GM12878 (cell line): ENCODE measurements at regions not wholly inside any gene's neighbourhood (a gene's known extent, or its start where the extent isn't known, plus 50 kb on each side); places are given as distances from the start of the nearest gene placed in this dataset.

ENCODE experiments used
- ATAC-seq: fragments of 200-7000 bp; cut with Tn5 transposase; 3 replicates; pipeline ENCODE4 v1.9.1; 2020; ENCODE audit warnings: mild to moderate bottlenecking, moderate library complexity
- BruUV-seq: library from RNA; stranded (reverse); fragments of 400-500 nt; replicated peaks from 2 replicates; lab custom pipeline; 2021; lab: Mats Ljungman, UMichigan
- CTCF ChIA-PET: fragments of 300-600 bp; sonication (Branson Sonifier 250); formaldehyde crosslinking; extraction: SDS; loops from one replicate; lab custom pipeline; 2021; ENCODE audit warnings: inconsistent platforms; lab: Yijun Ruan, JAX
- POLR2A ChIA-PET: fragments of 350-600 bp; formaldehyde crosslinking; extraction: SDS; loops from one replicate; lab custom pipeline; 2021; ENCODE audit warnings: inconsistent platforms; lab: Charles Lee
- RAD21 ChIA-PET: fragments of 300-600 bp; sonication (Branson Sonifier 250); formaldehyde crosslinking; loops from one replicate; lab custom pipeline; 2023; ENCODE audit warnings: antibody characterized with exemption; ENCODE audit not compliant: unreplicated experiment; lab: Charles Lee
- SMC1A ChIA-PET: fragments of 300-600 bp; sonication (Branson Sonifier 250); formaldehyde crosslinking; loops from one replicate; lab custom pipeline; 2023; ENCODE audit not compliant: unreplicated experiment, uncharacterized antibody; lab: Charles Lee
- DNase-seq: peaks from one replicate; pipeline ENCODE4 v3.0.0-alpha.2; 2011; ENCODE audit warnings: low read depth, low spot score
- FAIRE-seq: peaks from 3 replicates; lab custom pipeline; 2011; peaks lifted over from hg19 to GRCh38; lab: Jason Lieb, UNC
- H2AFZ ChIP-seq: 2 replicates; pipeline ENCODE4 v1.6.0; 2011; ENCODE audit warnings: low read depth, low read length, control low read depth; ENCODE audit not compliant: control insufficient read depth
- H3K27ac ChIP-seq: 2 replicates; pipeline ENCODE4 v1.5.1; 2011; ENCODE audit warnings: control low read depth; ENCODE audit not compliant: control insufficient read depth, insufficient read depth
- H3K27me3 ChIP-seq, 2 experiments: replicated peaks in 1 of 2; 2 replicates each; pipeline versions ENCODE4 v1.6.0 to v1.6.1; 2011; ENCODE audit warnings: low read length in 1 of 2; ENCODE audit not compliant: control insufficient read depth in 2 of 2, insufficient read depth in 2 of 2
- H3K36me3 ChIP-seq, 2 experiments: 2 replicates each; pipeline ENCODE4 v1.5.1; 2011; ENCODE audit warnings: low read length in 1 of 2; ENCODE audit not compliant: control insufficient read depth in 2 of 2, insufficient read depth in 2 of 2
- H3K4me1 ChIP-seq: 2 replicates; pipeline ENCODE4 v1.6.1; 2011; ENCODE audit warnings: mild to moderate bottlenecking, low read length, moderate library complexity, mixed read lengths; ENCODE audit not compliant: control insufficient read depth, insufficient read depth
- H3K4me2 ChIP-seq: 2 replicates; pipeline ENCODE4 v1.6.0; 2011; ENCODE audit warnings: control low read depth; ENCODE audit not compliant: control insufficient read depth, insufficient read depth
- H3K4me3 ChIP-seq: fragments of 200-600 bp; sonication (generic); 2 replicates; pipeline ENCODE4 v1.5.1; 2016
- H3K79me2 ChIP-seq: 2 replicates; pipeline ENCODE4 v1.6.0; 2011; ENCODE audit warnings: low read length; ENCODE audit not compliant: control insufficient read depth, insufficient read depth
- H3K9ac ChIP-seq: 2 replicates; pipeline ENCODE4 v1.8.0; 2011; ENCODE audit warnings: low read length, control low read depth, mixed read lengths; ENCODE audit not compliant: control insufficient read depth, insufficient read depth
- H3K9me3 ChIP-seq: replicated peaks from 3 replicates; pipeline ENCODE4 v1.5.1; 2011; ENCODE audit warnings: mild to moderate bottlenecking, low read length; ENCODE audit not compliant: control insufficient read depth, insufficient read depth
- H4K20me1 ChIP-seq: 2 replicates; pipeline ENCODE4 v1.6.0; 2011; ENCODE audit not compliant: control insufficient read depth, insufficient read depth
- HDGF ChIP-seq: fragments of 450-650 bp; IDR thresholded peaks from 2 replicates; pipeline ENCODE4 v1.6.1; 2016; ENCODE audit warnings: antibody characterized with exemption
- NBN ChIP-seq: fragments of 450-650 bp; IDR thresholded peaks from 2 replicates; pipeline ENCODE4 v1.6.1; 2016
- RELA ChIP-seq: fragments of 450-650 bp; IDR thresholded peaks from 2 replicates; pipeline ENCODE4 v1.8.0; 2014; ENCODE audit warnings: borderline replicate concordance; ENCODE audit not compliant: partially characterized antibody
- SMARCA5 ChIP-seq: fragments of 450-650 bp; IDR thresholded peaks from 2 replicates; pipeline ENCODE4 v1.6.1; 2017; ENCODE audit warnings: mild to moderate bottlenecking
- SPI1 ChIP-seq: IDR thresholded peaks from 2 replicates; pipeline ENCODE4 v1.6.1; 2011; ENCODE audit warnings: low read depth, mild to moderate bottlenecking, low read length, moderate library complexity, borderline replicate concordance; ENCODE audit not compliant: insufficient read depth
- ZNF217 ChIP-seq: fragments of 450-650 bp; IDR thresholded peaks from 2 replicates; pipeline ENCODE4 v1.6.1; 2017; ENCODE audit warnings: antibody characterized with exemption, mild to moderate bottlenecking
- WGBS: methylation state at CpG from one replicate; pipeline ENCODE4 v1.1.6; 2016; ENCODE audit warnings: low lambda C conversion rate; ENCODE audit not compliant: insufficient replicate concordance, insufficient coverage; ENCODE audit errors: missing lambda C conversion rate; 5-methylcytosine and 5-hydroxymethylcytosine counted together
- in situ Hi-C: fragments of 300-500 bp; cut with MboI; formaldehyde crosslinking; loops from 9 replicates; pipeline ENCODE4 v1.14.3; 2018; ENCODE audit warnings: mixed read lengths
- intact Hi-C: fragments of 100-400 bp; cut with micrococcal nuclease; formaldehyde crosslinking; loops from one replicate; pipeline ENCODE4 v1.14.2; 2022; ENCODE audit not compliant: unreplicated experiment
- TF ChIP-seq, protein P1 (sequence below): fragments of 150-350 bp; IDR thresholded peaks from 2 replicates; pipeline ENCODE4 v1.6.1; 2016; ENCODE audit warnings: low read depth, low read length
- TF ChIP-seq, protein P2 (sequence below): fragments of 450-650 bp; IDR thresholded peaks from 2 replicates; pipeline ENCODE4 v1.6.1; 2018; ENCODE audit warnings: borderline replicate concordance, mild to moderate bottlenecking; ENCODE audit not compliant: partially characterized antibody
- TF ChIP-seq, protein P3 (sequence below): fragments of 450-650 bp; IDR thresholded peaks from 2 replicates; pipeline ENCODE4 v1.6.1; 2014; ENCODE audit warnings: mild to moderate bottlenecking
- TF ChIP-seq, protein P4 (sequence below): IDR thresholded peaks from 2 replicates; pipeline ENCODE4 v1.6.1; 2012; ENCODE audit warnings: mild to moderate bottlenecking, low read depth, low read length

DNA sequence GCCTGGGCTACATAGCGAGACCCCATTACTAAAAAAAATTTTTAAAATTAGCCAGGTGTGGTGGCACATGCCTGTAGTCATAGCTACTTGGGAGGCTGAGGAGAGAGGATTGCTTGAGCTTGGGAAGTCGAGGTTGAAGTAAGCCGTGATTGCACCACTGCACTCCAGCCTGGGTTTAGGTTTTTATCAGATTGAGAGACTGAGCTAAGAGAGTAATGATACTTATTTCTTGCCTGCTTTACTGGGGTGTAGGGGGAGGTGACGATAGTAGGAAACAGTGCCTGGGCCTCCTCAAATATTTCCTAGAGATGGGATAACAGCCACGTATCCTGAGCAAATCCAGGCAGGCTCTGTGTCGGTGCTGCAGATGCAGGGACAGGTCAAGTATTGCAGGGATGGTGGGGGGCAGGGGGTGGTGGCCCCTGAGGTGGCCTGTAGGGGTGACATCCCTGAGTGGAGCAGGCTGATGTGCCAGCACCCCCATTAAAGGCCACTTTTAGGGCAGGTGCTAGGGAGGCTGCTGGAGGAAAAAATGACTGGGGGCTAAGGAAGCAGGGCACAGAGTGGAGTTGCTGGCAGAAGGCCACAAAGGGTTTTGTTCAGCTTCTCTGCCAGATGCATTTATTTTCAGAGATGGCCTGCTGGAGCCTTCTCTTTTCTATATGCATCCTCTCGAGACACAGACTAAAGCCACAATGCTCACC lies 130.5 kb downstream of the RHOU start:
- RAD21 ChIA-PET = no interaction called here
- SMC1A ChIA-PET = interaction anchor here (1.0 to 3.0 kb wide), 2 partner anchors 10 to 16 kb away, joined by 3 to 11 read pairs; no protein-coding TSS in a partner anchor
- intact Hi-C loops (no loop called here), in situ Hi-C loops (no loop called here)
- DNase-seq (no peak), ATAC-seq (no peak), FAIRE-seq (no peak)
- H3K9me3 ChIP-seq = no peaks in the 10 kb centered on the region
- no peaks in the 10 kb centered on the region for H3K79me2 ChIP-seq
- no peak overlapping the region for H2AFZ ChIP-seq
- no TSS peak for BruUV-seq
- no peak overlapping the region for H3K9ac ChIP-seq
- no peaks in the 10 kb centered on the region for H4K20me1 ChIP-seq
- H3K36me3 ChIP-seq = no peaks in the 10 kb centered on the region
- WGBS = 34% methylated on average over 7 of the region's 7 CpGs
- no peaks in the 10 kb centered on the region for H3K4me1 ChIP-seq
- POLR2A ChIA-PET = no interaction called here
- no peak overlapping the region for H3K4me3 ChIP-seq
- peaks cover 0 to 4% of the 10 kb centered on the region in 2 experiments; a peak in 1 of 4 replicates for H3K27me3 ChIP-seq
- CTCF ChIA-PET = interaction anchor here (0.6 kb wide), 1 partner anchor 151 kb away, joined by 3 read pairs; no protein-coding TSS in a partner anchor
- H3K4me2 ChIP-seq = no peak overlapping the region
- no peak overlapping the region for H3K27ac ChIP-seq
- TF ChIP-seq HDGF = no peak
- no peak for TF ChIP-seq SMARCA5
- no peak for TF ChIP-seq NBN
- no peak for TF ChIP-seq SPI1
- TF ChIP-seq, protein P1, sequence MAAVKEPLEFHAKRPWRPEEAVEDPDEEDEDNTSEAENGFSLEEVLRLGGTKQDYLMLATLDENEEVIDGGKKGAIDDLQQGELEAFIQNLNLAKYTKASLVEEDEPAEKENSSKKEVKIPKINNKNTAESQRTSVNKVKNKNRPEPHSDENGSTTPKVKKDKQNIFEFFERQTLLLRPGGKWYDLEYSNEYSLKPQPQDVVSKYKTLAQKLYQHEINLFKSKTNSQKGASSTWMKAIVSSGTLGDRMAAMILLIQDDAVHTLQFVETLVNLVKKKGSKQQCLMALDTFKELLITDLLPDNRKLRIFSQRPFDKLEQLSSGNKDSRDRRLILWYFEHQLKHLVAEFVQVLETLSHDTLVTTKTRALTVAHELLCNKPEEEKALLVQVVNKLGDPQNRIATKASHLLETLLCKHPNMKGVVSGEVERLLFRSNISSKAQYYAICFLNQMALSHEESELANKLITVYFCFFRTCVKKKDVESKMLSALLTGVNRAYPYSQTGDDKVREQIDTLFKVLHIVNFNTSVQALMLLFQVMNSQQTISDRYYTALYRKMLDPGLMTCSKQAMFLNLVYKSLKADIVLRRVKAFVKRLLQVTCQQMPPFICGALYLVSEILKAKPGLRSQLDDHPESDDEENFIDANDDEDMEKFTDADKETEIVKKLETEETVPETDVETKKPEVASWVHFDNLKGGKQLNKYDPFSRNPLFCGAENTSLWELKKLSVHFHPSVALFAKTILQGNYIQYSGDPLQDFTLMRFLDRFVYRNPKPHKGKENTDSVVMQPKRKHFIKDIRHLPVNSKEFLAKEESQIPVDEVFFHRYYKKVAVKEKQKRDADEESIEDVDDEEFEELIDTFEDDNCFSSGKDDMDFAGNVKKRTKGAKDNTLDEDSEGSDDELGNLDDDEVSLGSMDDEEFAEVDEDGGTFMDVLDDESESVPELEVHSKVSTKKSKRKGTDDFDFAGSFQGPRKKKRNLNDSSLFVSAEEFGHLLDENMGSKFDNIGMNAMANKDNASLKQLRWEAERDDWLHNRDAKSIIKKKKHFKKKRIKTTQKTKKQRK = no peak
- TF ChIP-seq, protein P2, sequence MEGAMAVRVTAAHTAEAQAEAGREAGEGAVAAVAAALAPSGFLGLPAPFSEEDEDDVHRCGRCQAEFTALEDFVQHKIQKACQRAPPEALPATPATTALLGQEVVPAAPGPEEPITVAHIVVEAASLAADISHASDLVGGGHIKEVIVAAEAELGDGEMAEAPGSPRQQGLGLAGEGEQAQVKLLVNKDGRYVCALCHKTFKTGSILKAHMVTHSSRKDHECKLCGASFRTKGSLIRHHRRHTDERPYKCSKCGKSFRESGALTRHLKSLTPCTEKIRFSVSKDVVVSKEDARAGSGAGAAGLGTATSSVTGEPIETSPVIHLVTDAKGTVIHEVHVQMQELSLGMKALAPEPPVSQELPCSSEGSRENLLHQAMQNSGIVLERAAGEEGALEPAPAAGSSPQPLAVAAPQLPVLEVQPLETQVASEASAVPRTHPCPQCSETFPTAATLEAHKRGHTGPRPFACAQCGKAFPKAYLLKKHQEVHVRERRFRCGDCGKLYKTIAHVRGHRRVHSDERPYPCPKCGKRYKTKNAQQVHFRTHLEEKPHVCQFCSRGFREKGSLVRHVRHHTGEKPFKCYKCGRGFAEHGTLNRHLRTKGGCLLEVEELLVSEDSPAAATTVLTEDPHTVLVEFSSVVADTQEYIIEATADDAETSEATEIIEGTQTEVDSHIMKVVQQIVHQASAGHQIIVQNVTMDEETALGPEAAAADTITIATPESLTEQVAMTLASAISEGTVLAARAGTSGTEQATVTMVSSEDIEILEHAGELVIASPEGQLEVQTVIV = no peak
- TF ChIP-seq ZNF217 = no peak
- TF ChIP-seq RELA = no peak
- TF ChIP-seq, protein P3, sequence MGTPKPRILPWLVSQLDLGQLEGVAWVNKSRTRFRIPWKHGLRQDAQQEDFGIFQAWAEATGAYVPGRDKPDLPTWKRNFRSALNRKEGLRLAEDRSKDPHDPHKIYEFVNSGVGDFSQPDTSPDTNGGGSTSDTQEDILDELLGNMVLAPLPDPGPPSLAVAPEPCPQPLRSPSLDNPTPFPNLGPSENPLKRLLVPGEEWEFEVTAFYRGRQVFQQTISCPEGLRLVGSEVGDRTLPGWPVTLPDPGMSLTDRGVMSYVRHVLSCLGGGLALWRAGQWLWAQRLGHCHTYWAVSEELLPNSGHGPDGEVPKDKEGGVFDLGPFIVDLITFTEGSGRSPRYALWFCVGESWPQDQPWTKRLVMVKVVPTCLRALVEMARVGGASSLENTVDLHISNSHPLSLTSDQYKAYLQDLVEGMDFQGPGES = no peak
- TF ChIP-seq, protein P4, sequence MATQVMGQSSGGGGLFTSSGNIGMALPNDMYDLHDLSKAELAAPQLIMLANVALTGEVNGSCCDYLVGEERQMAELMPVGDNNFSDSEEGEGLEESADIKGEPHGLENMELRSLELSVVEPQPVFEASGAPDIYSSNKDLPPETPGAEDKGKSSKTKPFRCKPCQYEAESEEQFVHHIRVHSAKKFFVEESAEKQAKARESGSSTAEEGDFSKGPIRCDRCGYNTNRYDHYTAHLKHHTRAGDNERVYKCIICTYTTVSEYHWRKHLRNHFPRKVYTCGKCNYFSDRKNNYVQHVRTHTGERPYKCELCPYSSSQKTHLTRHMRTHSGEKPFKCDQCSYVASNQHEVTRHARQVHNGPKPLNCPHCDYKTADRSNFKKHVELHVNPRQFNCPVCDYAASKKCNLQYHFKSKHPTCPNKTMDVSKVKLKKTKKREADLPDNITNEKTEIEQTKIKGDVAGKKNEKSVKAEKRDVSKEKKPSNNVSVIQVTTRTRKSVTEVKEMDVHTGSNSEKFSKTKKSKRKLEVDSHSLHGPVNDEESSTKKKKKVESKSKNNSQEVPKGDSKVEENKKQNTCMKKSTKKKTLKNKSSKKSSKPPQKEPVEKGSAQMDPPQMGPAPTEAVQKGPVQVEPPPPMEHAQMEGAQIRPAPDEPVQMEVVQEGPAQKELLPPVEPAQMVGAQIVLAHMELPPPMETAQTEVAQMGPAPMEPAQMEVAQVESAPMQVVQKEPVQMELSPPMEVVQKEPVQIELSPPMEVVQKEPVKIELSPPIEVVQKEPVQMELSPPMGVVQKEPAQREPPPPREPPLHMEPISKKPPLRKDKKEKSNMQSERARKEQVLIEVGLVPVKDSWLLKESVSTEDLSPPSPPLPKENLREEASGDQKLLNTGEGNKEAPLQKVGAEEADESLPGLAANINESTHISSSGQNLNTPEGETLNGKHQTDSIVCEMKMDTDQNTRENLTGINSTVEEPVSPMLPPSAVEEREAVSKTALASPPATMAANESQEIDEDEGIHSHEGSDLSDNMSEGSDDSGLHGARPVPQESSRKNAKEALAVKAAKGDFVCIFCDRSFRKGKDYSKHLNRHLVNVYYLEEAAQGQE = no peak
